HEK293 (cell line): ENCODE measurements at regions not wholly inside any gene's neighbourhood (a gene's known extent, or its start where the extent isn't known, plus 50 kb on each side); places are given as distances from the start of the nearest gene placed in this dataset.

Source experiments
- CTCF ChIP-seq: fragments of 450-650 bp; formaldehyde crosslinking; IDR thresholded peaks from 2 replicates; pipeline ENCODE4 v1.5.1; 2016; ENCODE audit warnings: missing biosample characterization, missing genetic modification characterization
- MYNN ChIP-seq: fragments of 450-650 bp; formaldehyde crosslinking; IDR thresholded peaks from 2 replicates; pipeline ENCODE4 v1.5.1; 2016; ENCODE audit warnings: missing biosample characterization, missing genetic modification characterization, borderline replicate concordance
- SP2 ChIP-seq: fragments of 450-650 bp; formaldehyde crosslinking; IDR thresholded peaks from 2 replicates; pipeline ENCODE4 v1.5.1; 2016; ENCODE audit warnings: missing biosample characterization, missing genetic modification characterization
- TCF7L2 ChIP-seq: IDR thresholded peaks from 2 replicates; pipeline ENCODE4 v1.6.1; 2011; ENCODE audit warnings: low read depth, mild to moderate bottlenecking, inconsistent platforms, low read length, moderate library complexity, borderline replicate concordance
- ZNF169 ChIP-seq: fragments of 450-650 bp; formaldehyde crosslinking; IDR thresholded peaks from 2 replicates; pipeline ENCODE4 v1.5.1; 2016; ENCODE audit warnings: missing biosample characterization, missing genetic modification characterization
- ZSCAN30 ChIP-seq: fragments of 450-650 bp; IDR thresholded peaks from 2 replicates; pipeline ENCODE4 v1.5.1; 2018; ENCODE audit warnings: missing biosample characterization, mild to moderate bottlenecking, missing genetic modification characterization, moderate library complexity
- TF ChIP-seq, protein P1 (sequence below): fragments of 450-650 bp; formaldehyde crosslinking; IDR thresholded peaks from 2 replicates; pipeline ENCODE4 v1.5.1; 2016; ENCODE audit warnings: missing biosample characterization, missing genetic modification characterization

DNA sequence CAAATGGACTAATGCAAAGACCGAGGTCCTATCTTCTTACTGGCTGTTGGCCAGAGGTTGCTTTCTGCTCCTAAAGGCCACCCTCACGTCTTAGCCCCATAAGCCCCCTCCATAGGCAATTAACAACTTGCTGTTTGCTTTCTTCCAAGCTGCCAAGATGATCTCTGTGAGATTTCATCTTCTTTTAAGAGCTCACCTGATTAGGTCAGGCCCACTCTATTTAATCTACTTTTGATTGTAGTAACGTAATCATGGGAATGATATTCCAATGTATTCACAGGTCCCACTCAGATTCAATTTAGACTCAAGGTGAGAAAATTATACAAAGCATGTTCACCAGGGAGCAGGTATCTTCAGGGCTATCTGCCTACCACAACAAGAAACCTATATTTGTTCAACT lies 84.4 kb upstream of the RAD23B start:
- TF ChIP-seq CTCF (tag by site-specific recombination): no peak
- no peak for TF ChIP-seq MYNN (tag by site-specific recombination)
- TF ChIP-seq SP2 (tag by site-specific recombination): no peak
- TF ChIP-seq ZSCAN30 (tag by site-specific recombination): no peak
- TF ChIP-seq ZNF169 (tag by site-specific recombination): no peak
- TF ChIP-seq, protein P1, sequence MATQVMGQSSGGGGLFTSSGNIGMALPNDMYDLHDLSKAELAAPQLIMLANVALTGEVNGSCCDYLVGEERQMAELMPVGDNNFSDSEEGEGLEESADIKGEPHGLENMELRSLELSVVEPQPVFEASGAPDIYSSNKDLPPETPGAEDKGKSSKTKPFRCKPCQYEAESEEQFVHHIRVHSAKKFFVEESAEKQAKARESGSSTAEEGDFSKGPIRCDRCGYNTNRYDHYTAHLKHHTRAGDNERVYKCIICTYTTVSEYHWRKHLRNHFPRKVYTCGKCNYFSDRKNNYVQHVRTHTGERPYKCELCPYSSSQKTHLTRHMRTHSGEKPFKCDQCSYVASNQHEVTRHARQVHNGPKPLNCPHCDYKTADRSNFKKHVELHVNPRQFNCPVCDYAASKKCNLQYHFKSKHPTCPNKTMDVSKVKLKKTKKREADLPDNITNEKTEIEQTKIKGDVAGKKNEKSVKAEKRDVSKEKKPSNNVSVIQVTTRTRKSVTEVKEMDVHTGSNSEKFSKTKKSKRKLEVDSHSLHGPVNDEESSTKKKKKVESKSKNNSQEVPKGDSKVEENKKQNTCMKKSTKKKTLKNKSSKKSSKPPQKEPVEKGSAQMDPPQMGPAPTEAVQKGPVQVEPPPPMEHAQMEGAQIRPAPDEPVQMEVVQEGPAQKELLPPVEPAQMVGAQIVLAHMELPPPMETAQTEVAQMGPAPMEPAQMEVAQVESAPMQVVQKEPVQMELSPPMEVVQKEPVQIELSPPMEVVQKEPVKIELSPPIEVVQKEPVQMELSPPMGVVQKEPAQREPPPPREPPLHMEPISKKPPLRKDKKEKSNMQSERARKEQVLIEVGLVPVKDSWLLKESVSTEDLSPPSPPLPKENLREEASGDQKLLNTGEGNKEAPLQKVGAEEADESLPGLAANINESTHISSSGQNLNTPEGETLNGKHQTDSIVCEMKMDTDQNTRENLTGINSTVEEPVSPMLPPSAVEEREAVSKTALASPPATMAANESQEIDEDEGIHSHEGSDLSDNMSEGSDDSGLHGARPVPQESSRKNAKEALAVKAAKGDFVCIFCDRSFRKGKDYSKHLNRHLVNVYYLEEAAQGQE: no peak
- no peak for TF ChIP-seq TCF7L2
